NCI-H82 treated with DMSO at 0.1 percent for 48 hours (cell line): ENCODE measurements at regions not wholly inside any gene's neighbourhood (a gene's known extent, or its start where the extent isn't known, plus 50 kb on each side); places are given as distances from the start of the nearest gene placed in this dataset.

Experiments
- DNase-seq: peaks from one replicate; lab custom pipeline; 2025; ENCODE audit not compliant: unreplicated experiment; lab: John Stamatoyannopoulos, UW

GRCh38 chr16:50996830-50997186 lies 154.3 kb downstream of the SALL1 start:
- DNase-seq = no peak

GRCh38 chr16:50996166-50996829 lies 154.8 kb downstream of the SALL1 start:
- DNase-seq = no peak

- DNase-seq = no peak
Measured at GRCh38 chr16:50994995-50995394, 156.1 kb downstream of the SALL1 start.

- no peak for DNase-seq
Measured at GRCh38 chr16:50992350-50993032, 158.6 kb downstream of the SALL1 start.

- DNase-seq = no peak
Measured at GRCh38 chr16:50991436-50991835, 159.6 kb downstream of the SALL1 start.

GRCh38 chr16:50991006-50991405 lies 160.1 kb downstream of the SALL1 start:
- no peak for DNase-seq

- DNase-seq = no peak
Measured at GRCh38 chr16:50989047-50989446, 162.0 kb downstream of the SALL1 start.

GRCh38 chr16:50988441-50988840 lies 162.6 kb downstream of the SALL1 start:
- no peak for DNase-seq

- DNase-seq = no peak
Measured at GRCh38 chr16:50986453-50986852, 164.6 kb downstream of the SALL1 start.

GRCh38 chr16:50985733-50986132 lies 165.3 kb downstream of the SALL1 start:
- DNase-seq = no peak

GRCh38 chr16:50984688-50985087 lies 166.4 kb downstream of the SALL1 start:
- no peak for DNase-seq

- no peak for DNase-seq
Measured at GRCh38 chr16:50982808-50983207, 168.3 kb downstream of the SALL1 start.

GRCh38 chr16:50981951-50982350 lies 169.1 kb downstream of the SALL1 start:
- no peak for DNase-seq

GRCh38 chr16:50980666-50981065 lies 170.4 kb downstream of the SALL1 start:
- DNase-seq = no peak

GRCh38 chr16:50979806-50980620 lies 171.1 kb downstream of the SALL1 start:
- DNase-seq = no peak

GRCh38 chr16:50977138-50977537 lies 173.9 kb downstream of the SALL1 start:
- DNase-seq = no peak

GRCh38 chr16:50974438-50975036 lies 176.5 kb downstream of the SALL1 start:
- no peak for DNase-seq

GRCh38 chr16:50972876-50973275 lies 178.2 kb downstream of the SALL1 start:
- DNase-seq = no peak

GRCh38 chr16:50970281-50970680 lies 180.8 kb downstream of the SALL1 start:
- no peak for DNase-seq

- DNase-seq = no peak
Measured at GRCh38 chr16:50967827-50968612, 183.1 kb downstream of the SALL1 start.

GRCh38 chr16:50964491-50964890 lies 186.6 kb downstream of the SALL1 start:
- DNase-seq = no peak
